ENCODE measurements at regions not wholly inside any gene's neighbourhood (a gene's known extent, or its start where the extent isn't known, plus 50 kb on each side); places are given as distances from the start of the nearest gene placed in this dataset.

GRCh38 chr11:119529063-119529845 is 106.3 kb upstream of the THY1 start:
- no peaks in the 10 kb centered on the region for H3K9me2 ChIP-seq
- no peak overlapping the region for H3K4me2 ChIP-seq
- no peak overlapping the region for H2AFZ ChIP-seq (ENCODE audit: low read depth)
- no peak overlapping the region for H3K4me3 ChIP-seq (ENCODE audit: low read depth in 2 of 2, low read length in 1 of 2)
- H3F3A ChIP-seq (replicated peaks; ENCODE audit: insufficient read depth): no peaks in the 10 kb centered on the region
- no peak overlapping the region for H3K9ac ChIP-seq
- TF ChIP-seq GATA2 (CRISPR knock-in tag; IDR thresholded peaks at IDR 0.05) (no peak), POLR2AphosphoS5 (IDR thresholded peaks at IDR 0.05; ENCODE audit: low read depth, low read length) (no peak), PBX3 (IDR thresholded peaks at IDR 0.05) (no peak)
- H3K27ac ChIP-seq (ENCODE audit: low read depth in 2 of 2, low read length in 1 of 2): no peak overlapping the region
- peaks cover 10% of the 10 kb centered on the region; the same call in 1 of the 2 replicates for H3K27me3 ChIP-seq (ENCODE audit: insufficient read depth)
- H3K9me3 ChIP-seq: no peaks in the 10 kb centered on the region
- no peak for DNase-seq
- H3K79me2 ChIP-seq (ENCODE audit: insufficient read depth): no peaks in the 10 kb centered on the region
- WGBS (ENCODE audit: low lambda C conversion rate): 68% methylated on average over 10 of the region's 11 CpGs
- H4K20me1 ChIP-seq (ENCODE audit: insufficient read depth): no peaks in the 10 kb centered on the region
- no peaks in the 10 kb centered on the region for H3K36me3 ChIP-seq (replicated peaks in 1 of 2; ENCODE audit: control insufficient read depth in 1 of 2, insufficient read depth in 2 of 2, low read length in 1 of 2)
- ChIA-PET POLR2A (no interaction called here), CTCF (interaction anchor here (0.6 to 1.3 kb wide), 4 partner anchors 17 to 579 kb away, joined by 3 to 4 read pairs (median 3); no protein-coding TSS in a partner anchor)
- no peaks in the 10 kb centered on the region for H3K4me1 ChIP-seq (ENCODE audit: control insufficient read depth in 1 of 2, insufficient read depth in 2 of 2, low read depth in 1 of 2, low read length in 1 of 2)

- WGBS (ENCODE audit: low lambda C conversion rate): 68% methylated on average over 5 of the region's 5 CpGs
- Histone ChIP-seq H3K9ac (no peak overlapping the region), H3K4me1 (ENCODE audit: control insufficient read depth in 1 of 2, insufficient read depth in 2 of 2, low read depth in 1 of 2, low read length in 1 of 2) (no peaks in the 10 kb centered on the region; a peak in 1 of 4 replicates), H3K9me2 (no peaks in the 10 kb centered on the region), H3K36me3 (replicated peaks in 1 of 2; ENCODE audit: control insufficient read depth in 1 of 2, insufficient read depth in 2 of 2, low read length in 1 of 2) (no peaks in the 10 kb centered on the region), H3K9me3 (no peaks in the 10 kb centered on the region), H3K27me3 (ENCODE audit: insufficient read depth) (no peaks in the 10 kb centered on the region; the same call in 1 of the 2 replicates), H4K20me1 (ENCODE audit: insufficient read depth) (no peaks in the 10 kb centered on the region), H3F3A (replicated peaks; ENCODE audit: insufficient read depth) (no peaks in the 10 kb centered on the region), H2AFZ (ENCODE audit: low read depth) (no peak overlapping the region), H3K79me2 (ENCODE audit: insufficient read depth) (no peaks in the 10 kb centered on the region), H3K4me2 (no peak overlapping the region), H3K27ac (ENCODE audit: low read depth in 2 of 2, low read length in 1 of 2) (no peak overlapping the region), H3K4me3 (ENCODE audit: low read depth in 2 of 2, low read length in 1 of 2) (no peak overlapping the region)
- no peak for DNase-seq
- POLR2A ChIA-PET: interaction anchor here (0.6 kb wide), 1 partner anchor 431 kb away, joined by 5 read pairs; no protein-coding TSS in a partner anchor
- CTCF ChIA-PET: interaction anchor here (3.5 kb wide), 1 partner anchor 7 kb away, joined by 31 read pairs; no protein-coding TSS in a partner anchor
- TF ChIP-seq IRF3 (IDR thresholded peaks at IDR 0.05; ENCODE audit: low read depth, low read length): no peak
- no peak for TF ChIP-seq RAD21 (IDR thresholded peaks at IDR 0.05; ENCODE audit: low read length)
- TF ChIP-seq GABPA (IDR thresholded peaks at IDR 0.05; ENCODE audit: low read depth): no peak
- TF ChIP-seq RCOR1 (IDR thresholded peaks at IDR 0.05; ENCODE audit: low read length): no peak
- TF ChIP-seq TCF12 (IDR thresholded peaks at IDR 0.05): no peak
- no peak for TF ChIP-seq MEF2A (IDR thresholded peaks at IDR 0.05; ENCODE audit: borderline replicate concordance, low read depth)
- no peak for TF ChIP-seq POLR2AphosphoS5 (IDR thresholded peaks at IDR 0.05; ENCODE audit: low read depth, low read length)
- no peak for TF ChIP-seq TAF1 (IDR thresholded peaks at IDR 0.05; ENCODE audit: borderline replicate concordance, low read depth, low read length)
- no peak for TF ChIP-seq SIN3A (IDR thresholded peaks at IDR 0.05; ENCODE audit: borderline replicate concordance, low read depth, low read length)
- no peak for TF ChIP-seq PBX3 (IDR thresholded peaks at IDR 0.05)
- TF ChIP-seq NFIC (IDR thresholded peaks at IDR 0.05; ENCODE audit: borderline replicate concordance): no peak
- no peak for TF ChIP-seq ZBTB33 (IDR thresholded peaks at IDR 0.05; ENCODE audit: borderline replicate concordance, low read depth)
- no peak for TF ChIP-seq NRF1 (IDR thresholded peaks at IDR 0.05; ENCODE audit: low read depth, low read length)
- TF ChIP-seq REST (IDR thresholded peaks at IDR 0.05; ENCODE audit: low read depth, low read length): no peak
- no peak for TF ChIP-seq JUND (IDR thresholded peaks at IDR 0.05)
- no peak for TF ChIP-seq EZH2phosphoT487 (IDR thresholded peaks at IDR 0.05; ENCODE audit: borderline replicate concordance, low read depth)
Observed at GRCh38 chr11:119525867-119526196, 102.9 kb upstream of the THY1 start.

All from SK-N-SH (cell line).